ENCODE measurements at regions not wholly inside any gene's neighbourhood (a gene's known extent, or its start where the extent isn't known, plus 50 kb on each side); places are given as distances from the start of the nearest gene placed in this dataset.

- peaks cover 14% of the 10 kb centered on the region for H3K9me3 Mint-ChIP-seq
- H3K27me3 Mint-ChIP-seq (ENCODE audit: low read depth, poor library complexity) = no peaks in the 10 kb centered on the region
- no peak for DNase-seq
- TF ChIP-seq CTCF (IDR thresholded peaks at IDR 0.05) = no peak
- no peaks in the 10 kb centered on the region for H3K36me3 Mint-ChIP-seq (ENCODE audit: low read depth)
- no peaks in the 10 kb centered on the region for H3K4me1 Mint-ChIP-seq
- H3K4me3 Mint-ChIP-seq = no peak overlapping the region
- H3K27ac Mint-ChIP-seq = no peak overlapping the region
Measured at GRCh38 chr6:67265996-67266921, 1368.8 kb upstream of the ADGRB3 start.

- no peak overlapping the region for H3K4me3 Mint-ChIP-seq
- no peak for TF ChIP-seq CTCF (IDR thresholded peaks at IDR 0.05)
Measured at GRCh38 chr6:67252663-67253062, 1382.4 kb upstream of the ADGRB3 start.

GRCh38 chr6:67248077-67248476 lies 1387.0 kb upstream of the ADGRB3 start:
- Mint-ChIP-seq H3K36me3 (ENCODE audit: low read depth) (no peaks in the 10 kb centered on the region), H3K4me3 (no peak overlapping the region), H3K27ac (no peak overlapping the region), H3K27me3 (ENCODE audit: low read depth, poor library complexity) (no peaks in the 10 kb centered on the region), H3K9me3 (no peaks in the 10 kb centered on the region), H3K4me1 (no peaks in the 10 kb centered on the region)
- no peak for DNase-seq
- no peak for TF ChIP-seq CTCF (IDR thresholded peaks at IDR 0.05)

More at GRCh38 chr6:67252663-67253062, 1382.4 kb upstream of the ADGRB3 start:
- Mint-ChIP-seq H3K27ac (no peak overlapping the region), H3K4me1 (no peaks in the 10 kb centered on the region), H3K36me3 (ENCODE audit: low read depth) (no peaks in the 10 kb centered on the region), H3K27me3 (ENCODE audit: low read depth, poor library complexity) (no peaks in the 10 kb centered on the region), H3K9me3 (no peaks in the 10 kb centered on the region)
- no peak for DNase-seq

GRCh38 chr6:67244037-67244436 lies 1391.0 kb upstream of the ADGRB3 start:
- Mint-ChIP-seq H3K4me3 (no peak overlapping the region), H3K4me1 (no peaks in the 10 kb centered on the region), H3K27me3 (ENCODE audit: low read depth, poor library complexity) (peaks cover 2% of the 10 kb centered on the region), H3K9me3 (no peaks in the 10 kb centered on the region), H3K27ac (no peak overlapping the region), H3K36me3 (ENCODE audit: low read depth) (no peaks in the 10 kb centered on the region)
- no peak for TF ChIP-seq CTCF (IDR thresholded peaks at IDR 0.05)
- no peak for DNase-seq

GRCh38 chr6:67237277-67237676 lies 1397.8 kb upstream of the ADGRB3 start:
- no peak for DNase-seq
- H3K36me3 Mint-ChIP-seq (ENCODE audit: low read depth) = no peaks in the 10 kb centered on the region
- no peaks in the 10 kb centered on the region for H3K4me1 Mint-ChIP-seq
- H3K4me3 Mint-ChIP-seq = no peak overlapping the region
- no peak overlapping the region for H3K27ac Mint-ChIP-seq
- TF ChIP-seq CTCF (IDR thresholded peaks at IDR 0.05) = no peak
- no peaks in the 10 kb centered on the region for H3K9me3 Mint-ChIP-seq
- peaks cover 2% of the 10 kb centered on the region for H3K27me3 Mint-ChIP-seq (ENCODE audit: low read depth, poor library complexity)

GRCh38 chr6:67231092-67231491 lies 1404.0 kb upstream of the ADGRB3 start:
- H3K4me1 Mint-ChIP-seq = no peaks in the 10 kb centered on the region

More at GRCh38 chr6:67231092-67231491, 1404.0 kb upstream of the ADGRB3 start:
- H3K9me3 Mint-ChIP-seq = no peaks in the 10 kb centered on the region
- H3K36me3 Mint-ChIP-seq (ENCODE audit: low read depth) = no peaks in the 10 kb centered on the region
- DNase-seq = no peak
- H3K4me3 Mint-ChIP-seq = no peak overlapping the region
- no peaks in the 10 kb centered on the region for H3K27me3 Mint-ChIP-seq (ENCODE audit: low read depth, poor library complexity)
- TF ChIP-seq CTCF (IDR thresholded peaks at IDR 0.05) = no peak
- no peak overlapping the region for H3K27ac Mint-ChIP-seq
